Mesenchymal stem cell (in vitro differentiated cells and primary cell): ENCODE measurements at regions not wholly inside any gene's neighbourhood (a gene's known extent, or its start where the extent isn't known, plus 50 kb on each side); places are given as distances from the start of the nearest gene placed in this dataset.

Experiments
- DNase-seq: peaks from one replicate; pipeline ENCODE4 v3.0.0-alpha.2; 2013
- H2AFZ ChIP-seq: one replicate; pipeline ENCODE4 v1.6.1; 2013; ENCODE audit warnings: low read depth, mild to moderate bottlenecking, control low read depth, inconsistent platforms, low read length, moderate library complexity
- H2AK5ac ChIP-seq: 2 replicates; pipeline ENCODE4 v1.6.1; 2013; ENCODE audit warnings: low read length, moderate library complexity, mild to moderate bottlenecking, inconsistent platforms; ENCODE audit not compliant: severe bottlenecking
- H2BK120ac ChIP-seq: one replicate; pipeline ENCODE4 v1.6.1; 2013; ENCODE audit warnings: low read depth, mild to moderate bottlenecking, inconsistent platforms, low read length, moderate library complexity
- H2BK12ac ChIP-seq, 2 experiments: one replicate each; pipeline ENCODE4 v1.6.1; 2013; ENCODE audit warnings: inconsistent platforms in 2 of 2, low read length in 2 of 2, mild to moderate bottlenecking in 2 of 2, moderate library complexity in 2 of 2, control low read depth in 1 of 2
- H2BK15ac ChIP-seq: one replicate; pipeline ENCODE4 v1.6.1; 2013; ENCODE audit warnings: mild to moderate bottlenecking, low read depth, inconsistent platforms; ENCODE audit not compliant: poor library complexity, severe bottlenecking
- H2BK5ac ChIP-seq: 2 replicates; pipeline ENCODE4 v1.6.1; 2013; ENCODE audit warnings: low read depth, mild to moderate bottlenecking, low read length, control low read depth, inconsistent platforms; ENCODE audit not compliant: poor library complexity, severe bottlenecking
- H3K14ac ChIP-seq, 2 experiments: one replicate each; pipeline ENCODE4 v1.6.1; 2013; ENCODE audit warnings: inconsistent platforms in 2 of 2, low read length in 2 of 2, control low read depth in 1 of 2, mild to moderate bottlenecking in 1 of 2, moderate library complexity in 1 of 2
- H3K18ac ChIP-seq, 2 experiments: one replicate each; pipeline ENCODE4 v1.6.1; 2013; ENCODE audit warnings: inconsistent platforms in 2 of 2, low read length in 2 of 2, control low read depth in 1 of 2, low read depth in 1 of 2, mild to moderate bottlenecking in 1 of 2
- H3K23ac ChIP-seq, 2 experiments: one replicate each; pipeline ENCODE4 v1.6.1; 2013; ENCODE audit warnings: inconsistent platforms in 2 of 2, low read length in 2 of 2, mild to moderate bottlenecking in 2 of 2, moderate library complexity in 2 of 2, control low read depth in 1 of 2
- H3K27ac ChIP-seq: 2 replicates; pipeline ENCODE4 v1.5.1; 2013; ENCODE audit warnings: mild to moderate bottlenecking, moderate library complexity, low read length, control low read depth, inconsistent platforms; ENCODE audit not compliant: poor library complexity, severe bottlenecking
- H3K27me3 ChIP-seq, 2 experiments: 2 replicates each; pipeline versions ENCODE4 v1.6.1 to v1.7.0; 2013; ENCODE audit warnings: low read length in 2 of 2, mild to moderate bottlenecking in 2 of 2, moderate library complexity in 2 of 2, control low read depth in 1 of 2, inconsistent platforms in 1 of 2; ENCODE audit not compliant: control insufficient read depth in 1 of 2, insufficient read depth in 1 of 2
- H3K36me3 ChIP-seq, 2 experiments: 2 replicates each; pipeline versions ENCODE4 v1.6.1 to v1.7.0; 2013; ENCODE audit warnings: low read length in 2 of 2, control low read depth in 1 of 2, inconsistent platforms in 1 of 2, low read depth in 1 of 2, mild to moderate bottlenecking in 1 of 2; ENCODE audit not compliant: insufficient read depth in 2 of 2, control insufficient read depth in 1 of 2
- H3K4ac ChIP-seq, 2 experiments: one replicate each; pipeline ENCODE4 v1.6.1; 2013; ENCODE audit warnings: inconsistent platforms in 2 of 2, low read length in 2 of 2, mild to moderate bottlenecking in 2 of 2, moderate library complexity in 2 of 2, control low read depth in 1 of 2, low read depth in 1 of 2
- H3K4me1 ChIP-seq: 2 replicates; pipeline ENCODE4 v1.6.1; 2013; ENCODE audit warnings: low read depth, low read length, control low read depth; ENCODE audit not compliant: control insufficient read depth, insufficient read depth
- H3K4me2 ChIP-seq: 2 replicates; pipeline ENCODE4 v1.6.1; 2013; ENCODE audit warnings: low read length, mild to moderate bottlenecking, inconsistent platforms; ENCODE audit not compliant: poor library complexity, severe bottlenecking
- H3K4me3 ChIP-seq, 2 experiments: 2 replicates each; pipeline versions ENCODE4 v1.5.1 to v1.7.0; 2013; ENCODE audit warnings: low read length in 2 of 2, mild to moderate bottlenecking in 2 of 2, control low read depth in 1 of 2, low read depth in 1 of 2; ENCODE audit not compliant: insufficient read depth in 1 of 2
- H3K79me1 ChIP-seq: replicated peaks from 2 replicates; pipeline ENCODE4 v1.6.1; 2013; ENCODE audit warnings: mild to moderate bottlenecking, control low read depth, low read length, inconsistent platforms; ENCODE audit not compliant: poor library complexity, severe bottlenecking
- H3K9ac ChIP-seq: 2 replicates; pipeline ENCODE4 v1.7.0; 2013; ENCODE audit warnings: mild to moderate bottlenecking, low read length, moderate library complexity
- H3K9me3 ChIP-seq: 2 replicates; pipeline ENCODE4 v1.7.0; 2013; ENCODE audit warnings: mild to moderate bottlenecking, low read length; ENCODE audit not compliant: control insufficient read depth
- H4K8ac ChIP-seq: one replicate; pipeline ENCODE4 v1.6.1; 2013; ENCODE audit warnings: inconsistent platforms, mild to moderate bottlenecking, low read length, moderate library complexity
- H4K91ac ChIP-seq: one replicate; pipeline ENCODE4 v1.6.1; 2013; ENCODE audit warnings: mild to moderate bottlenecking, low read length, inconsistent platforms
- whole genome bisulfite sequencing: methylation state at CpG from one replicate; pipeline ENCODE4 v1.1.7; 2013; ENCODE audit warnings: mixed read lengths; 5-methylcytosine and 5-hydroxymethylcytosine counted together

- Histone ChIP-seq H3K27ac (no peak overlapping the region), H3K4me1 (peaks cover 6% of the 10 kb centered on the region), H3K18ac (no peak overlapping the region), H2BK12ac (no peak overlapping the region), H2BK15ac (no peak overlapping the region), H2BK120ac (no peak overlapping the region), H2AK5ac (no peak overlapping the region), H3K14ac (no peak overlapping the region), H3K4me2 (no peak overlapping the region), H3K79me1 (no peaks in the 10 kb centered on the region), H3K27me3 (no peaks in the 10 kb centered on the region), H2AFZ (no peak overlapping the region), H3K9me3 (no peaks in the 10 kb centered on the region), H3K23ac (no peak overlapping the region), H3K4me3 (no peak overlapping the region), H3K9ac (no peak overlapping the region), H4K91ac (no peak overlapping the region), H3K4ac (no peak overlapping the region), H3K36me3 (no peaks in the 10 kb centered on the region), H2BK5ac (no peak overlapping the region), H4K8ac (no peak overlapping the region)
- 63% methylated on average over 2 of the region's 2 CpGs for WGBS
- DNase-seq, result peak; percentile 29
Measured at GRCh38 chr2:173749315-173749714, 215.9 kb downstream of the SP3 start.

- peak overlapping the region in 1 of 2 experiments; percentile 6 for H3K18ac ChIP-seq
- H3K4me3 ChIP-seq, result no peak overlapping the region
- no peak overlapping the region for H2BK5ac ChIP-seq
- H3K36me3 ChIP-seq, result no peaks in the 10 kb centered on the region
- peaks cover 0 to 3% of the 10 kb centered on the region in 2 experiments for H3K27me3 ChIP-seq
- peaks cover 6% of the 10 kb centered on the region for H3K4me1 ChIP-seq
- no peaks in the 10 kb centered on the region for H3K79me1 ChIP-seq
- H3K23ac ChIP-seq, result no peak overlapping the region
- H4K91ac ChIP-seq, result peak overlapping the region; percentile 2
- DNase-seq, result peak; percentile 18
- WGBS, result 16% methylated on average over 7 of the region's 7 CpGs
- peak overlapping the region; percentile 23 for H3K4me2 ChIP-seq
- no peaks in the 10 kb centered on the region for H3K9me3 ChIP-seq
- H2BK120ac ChIP-seq, result no peak overlapping the region
- H3K27ac ChIP-seq, result no peak overlapping the region
- H2BK12ac ChIP-seq, result peak overlapping the region in 1 of 2 experiments; percentile 21
- no peak overlapping the region for H3K9ac ChIP-seq
- H4K8ac ChIP-seq, result peak overlapping the region; percentile 71
- no peak overlapping the region for H2AK5ac ChIP-seq
- peak overlapping the region; percentile 85 for H2AFZ ChIP-seq
- H3K14ac ChIP-seq, result peak overlapping the region in 1 of 2 experiments; percentile 23
- no peak overlapping the region for H3K4ac ChIP-seq
- H2BK15ac ChIP-seq, result no peak overlapping the region
Measured at GRCh38 chr2:173750353-173750801, 214.8 kb downstream of the SP3 start.

GRCh38 chr2:173750831-173751230 lies 214.3 kb downstream of the SP3 start:
- H2BK15ac ChIP-seq, result no peak overlapping the region
- H3K4ac ChIP-seq, result no peak overlapping the region
- no peak overlapping the region for H4K91ac ChIP-seq
- no peak overlapping the region for H3K18ac ChIP-seq
- peak; percentile 1 for DNase-seq
- no peak overlapping the region for H2BK120ac ChIP-seq
- no peak overlapping the region for H3K9ac ChIP-seq
- no peaks in the 10 kb centered on the region for H3K79me1 ChIP-seq
- H2BK5ac ChIP-seq, result no peak overlapping the region
- H3K4me2 ChIP-seq, result no peak overlapping the region
- no peak overlapping the region for H2BK12ac ChIP-seq
- H3K27ac ChIP-seq, result no peak overlapping the region
- H3K23ac ChIP-seq, result no peak overlapping the region
- H3K27me3 ChIP-seq, result peaks cover 0 to 3% of the 10 kb centered on the region in 2 experiments
- no peaks in the 10 kb centered on the region for H3K9me3 ChIP-seq
- peak overlapping the region; percentile 85 for H2AFZ ChIP-seq
- no peak overlapping the region for H3K14ac ChIP-seq
- whole genome bisulfite sequencing, result 88% methylated on average over 4 of the region's 4 CpGs
- peaks cover 6% of the 10 kb centered on the region for H3K4me1 ChIP-seq
- H2AK5ac ChIP-seq, result no peak overlapping the region
- no peak overlapping the region for H3K4me3 ChIP-seq
- no peaks in the 10 kb centered on the region for H3K36me3 ChIP-seq
- H4K8ac ChIP-seq, result no peak overlapping the region

GRCh38 chr2:173751245-173751975 lies 213.8 kb downstream of the SP3 start:
- H3K27ac ChIP-seq, result no peak overlapping the region
- no peak overlapping the region for H2BK120ac ChIP-seq

More at GRCh38 chr2:173751245-173751975, 213.8 kb downstream of the SP3 start:
- Histone ChIP-seq H2BK5ac (no peak overlapping the region), H3K27me3 (peaks cover 0 to 3% of the 10 kb centered on the region in 2 experiments), H3K36me3 (no peaks in the 10 kb centered on the region), H3K4ac (no peak overlapping the region), H3K9ac (no peak overlapping the region), H4K91ac (no peak overlapping the region), H3K4me2 (no peak overlapping the region), H4K8ac (no peak overlapping the region), H3K23ac (no peak overlapping the region), H3K4me3 (no peak overlapping the region), H2BK15ac (no peak overlapping the region), H3K18ac (no peak overlapping the region), H3K14ac (no peak overlapping the region), H3K9me3 (no peaks in the 10 kb centered on the region), H3K79me1 (no peaks in the 10 kb centered on the region), H3K4me1 (peaks cover 6% of the 10 kb centered on the region), H2AK5ac (no peak overlapping the region), H2AFZ (no peak overlapping the region), H2BK12ac (no peak overlapping the region)
- DNase-seq, result no peak
- 83% methylated on average over 7 of the region's 9 CpGs for WGBS
